ENCODE measurements at regions not wholly inside any gene's neighbourhood (a gene's known extent, or its start where the extent isn't known, plus 50 kb on each side); places are given as distances from the start of the nearest gene placed in this dataset.
"Not testable (repeated sequence)": the region's sequence is repeated elsewhere in the genome, so short reads cannot be mapped to it uniquely, and the experiment has no call there.

DNA sequence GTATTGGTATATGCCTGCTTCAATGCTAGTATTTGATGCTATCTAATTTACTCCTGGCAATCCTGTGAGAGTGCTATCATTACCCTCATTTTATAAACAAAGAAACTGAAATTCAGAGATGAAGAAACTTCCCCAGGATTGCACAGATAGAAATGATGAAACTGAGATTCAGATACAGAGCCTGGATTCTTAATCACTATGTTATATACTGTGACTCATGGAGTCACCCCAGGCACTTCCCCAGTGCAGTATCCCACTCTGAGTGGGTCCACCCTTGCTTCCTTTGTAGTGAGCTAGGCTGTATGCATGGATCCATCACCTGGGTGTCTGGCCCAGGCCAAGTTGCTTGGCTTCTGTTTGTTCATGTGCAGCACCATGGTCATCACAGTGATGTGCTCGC lies 133.9 kb downstream of the TRIM43 start:
- not testable (repeated sequence) for ATAC-seq, DNase-seq

DNA sequence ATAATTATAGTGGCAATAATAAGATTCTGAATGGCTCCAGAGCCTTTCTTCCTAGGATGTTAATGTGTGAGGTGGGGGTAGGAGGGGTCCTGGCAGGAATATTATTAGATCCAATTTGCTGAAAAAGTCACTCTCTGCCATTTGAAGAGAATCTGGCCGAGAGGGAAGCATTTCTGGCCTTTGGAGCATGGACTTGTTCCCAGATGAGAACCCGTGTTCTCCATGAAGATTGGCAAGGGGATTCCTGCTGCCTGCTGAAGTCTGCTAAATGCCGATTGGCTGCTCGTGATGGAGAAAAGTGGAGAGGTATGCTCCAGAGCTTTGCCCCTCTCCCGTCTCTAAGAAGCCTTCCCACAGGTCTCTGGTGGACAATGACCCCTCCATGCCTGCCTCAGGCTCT lies 135.6 kb downstream of the TRIM43 start:
- not testable (repeated sequence) for DNase-seq, ATAC-seq

DNA sequence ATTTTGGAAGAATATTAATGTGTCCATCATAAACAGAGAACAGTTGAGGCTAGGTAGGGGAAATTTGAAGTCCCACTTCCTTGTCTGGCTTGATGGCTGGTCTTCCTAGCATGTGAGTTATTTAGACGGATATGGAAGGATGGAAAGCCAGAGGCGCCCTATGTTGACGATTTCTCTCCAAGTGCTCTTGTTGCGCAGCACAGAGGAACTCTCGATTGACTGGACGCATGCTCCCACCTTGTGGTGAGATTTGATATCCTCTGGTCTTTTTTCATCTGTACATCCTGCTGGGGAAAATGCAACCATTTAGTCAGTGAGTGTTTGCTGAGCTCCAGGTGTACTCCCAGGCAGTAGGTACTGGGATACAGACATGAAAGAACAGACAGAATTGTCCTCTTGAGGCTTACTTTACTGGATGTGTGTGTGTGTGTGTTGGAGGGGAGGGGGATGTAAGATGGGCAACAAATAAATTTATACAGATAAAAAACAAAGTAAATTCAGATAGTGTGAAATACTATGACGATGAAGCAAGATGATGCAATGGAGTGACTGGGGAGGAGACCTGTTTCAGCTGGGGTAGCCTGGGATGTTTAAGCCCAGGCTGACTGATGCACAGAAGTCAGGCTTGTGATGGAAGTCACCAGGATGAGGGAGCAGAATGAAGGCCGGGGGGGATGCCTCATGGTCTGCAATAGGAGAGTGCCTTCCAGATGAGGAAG lies 137.2 kb downstream of the TRIM43 start:
- ATAC-seq = no peak
- peak; percentile 11 for DNase-seq

DNA sequence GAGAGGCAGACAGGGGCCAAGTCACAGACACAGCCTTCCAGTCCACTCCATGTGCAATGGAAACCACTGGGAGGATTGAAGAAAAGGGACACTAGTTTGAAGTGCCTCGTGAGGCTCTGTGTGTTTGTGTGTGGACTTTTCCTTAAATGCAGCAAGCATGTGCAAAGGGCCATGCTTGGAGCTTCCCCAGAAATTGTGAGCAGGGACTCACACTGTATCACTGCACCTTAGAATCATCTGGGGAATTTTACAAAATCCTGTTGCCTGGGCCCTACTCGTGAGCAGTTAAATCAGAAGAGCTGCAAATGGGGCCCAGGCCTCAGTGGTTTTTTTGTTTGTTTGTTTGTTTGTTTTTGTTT lies 137.8 kb downstream of the TRIM43 start:
- ATAC-seq = no peak
- DNase-seq = no peak

DNA sequence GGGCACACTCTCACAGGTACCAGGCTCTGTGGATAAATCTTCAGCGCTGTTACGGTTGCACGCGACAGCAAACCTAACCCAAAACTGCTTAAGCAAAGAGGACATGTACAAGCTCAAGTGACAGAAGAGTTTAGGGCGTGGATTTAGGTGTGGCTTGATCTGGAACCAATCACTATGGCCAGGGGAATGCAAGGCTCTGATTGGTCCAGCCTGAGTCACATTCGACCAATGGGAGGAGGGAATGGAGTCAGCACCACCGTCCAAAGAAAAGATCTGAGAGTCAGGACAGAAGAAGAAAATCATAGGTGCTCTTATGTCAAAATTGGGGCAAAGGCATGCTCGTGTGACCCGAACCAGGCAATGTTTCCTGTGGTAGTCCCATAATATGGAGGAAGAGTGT lies 139.0 kb downstream of the TRIM43 start:
- ATAC-seq (no peak), DNase-seq (no peak)

DNA sequence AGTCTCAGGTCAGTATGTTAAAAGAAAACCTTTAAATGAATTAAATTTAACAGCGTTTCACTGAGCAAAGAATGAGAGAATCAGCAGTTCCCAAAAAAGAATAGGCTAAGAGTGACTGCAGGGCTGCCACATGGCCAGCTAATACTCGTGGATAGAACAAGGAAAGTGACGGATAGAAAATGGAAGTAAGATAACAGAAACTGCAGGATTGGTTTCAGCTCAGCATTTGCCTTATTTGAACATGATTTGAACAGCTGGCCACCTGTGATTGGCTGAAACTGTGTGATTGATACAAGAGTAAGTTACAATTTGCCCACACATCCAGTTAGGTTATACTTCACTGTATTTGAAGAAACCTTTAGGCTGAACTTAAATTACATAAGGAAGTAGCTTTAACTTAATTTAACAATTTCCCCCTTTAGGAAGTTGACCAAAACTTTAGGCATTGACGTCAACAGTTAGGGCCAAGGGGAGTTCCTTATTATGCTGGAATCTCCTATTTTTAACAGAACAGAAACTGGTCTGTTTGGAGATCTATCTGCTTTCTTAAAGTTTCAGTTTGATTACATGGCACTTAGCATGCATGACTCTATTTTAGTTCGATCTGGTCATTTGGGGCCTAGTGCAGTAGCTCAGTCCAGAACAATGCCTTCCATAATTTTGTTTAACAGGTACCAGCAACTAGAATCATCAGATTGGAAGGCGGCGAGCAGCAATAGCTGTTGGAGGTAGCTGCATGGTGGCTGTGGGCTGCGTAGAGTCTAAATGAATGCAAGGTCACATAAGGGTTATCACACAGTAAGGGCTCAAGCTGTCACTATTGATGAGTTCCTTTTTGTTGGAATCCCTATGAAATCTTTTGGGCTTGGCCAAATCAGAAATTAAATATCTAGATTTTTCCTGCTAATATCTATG lies 143.4 kb downstream of the TRIM43 start:
- DNase-seq (no peak), ATAC-seq (no peak)

DNA sequence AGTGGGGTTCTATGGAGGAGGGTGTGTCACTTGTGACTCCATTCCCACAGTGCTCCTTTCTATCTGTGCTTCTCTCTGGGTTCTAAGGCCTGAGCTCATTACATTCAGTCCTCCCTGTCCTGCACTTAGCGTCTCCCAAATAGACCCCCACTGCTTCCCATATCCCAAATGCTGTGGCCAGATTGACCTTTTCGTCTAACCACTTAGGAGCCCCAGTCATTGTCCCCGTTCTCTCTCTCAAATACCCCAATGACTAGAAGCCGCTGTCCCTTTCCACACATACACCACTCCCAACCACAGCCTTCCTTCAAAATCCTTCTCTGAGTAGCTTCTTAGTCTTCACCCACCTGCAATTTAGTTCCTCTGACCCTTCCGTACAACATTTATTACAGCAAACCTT lies 146.5 kb downstream of the TRIM43 start:
- ATAC-seq (no peak), DNase-seq (no peak)

DNA sequence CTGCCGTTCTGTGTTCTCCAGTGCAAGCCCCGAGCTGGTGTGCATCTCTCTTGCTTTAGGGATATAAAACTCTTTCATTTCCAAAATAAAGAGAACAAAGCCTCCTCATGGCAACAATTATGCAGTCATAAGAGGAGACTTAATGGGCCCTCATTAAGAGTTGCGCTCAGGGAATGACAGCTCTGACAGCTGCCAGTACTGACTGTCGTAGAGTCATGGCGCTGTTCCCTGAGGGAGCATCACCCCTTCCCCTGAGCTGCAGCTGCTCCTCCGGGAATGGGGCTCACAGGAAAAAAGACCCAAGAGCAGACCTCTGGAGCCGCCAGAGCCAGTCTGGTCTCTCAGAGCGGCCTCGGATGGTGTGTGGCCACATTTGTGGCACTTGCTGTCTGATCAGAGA lies 160.3 kb downstream of the TRIM43 start:
- ATAC-seq, DNase-seq: not testable (repeated sequence)

DNA sequence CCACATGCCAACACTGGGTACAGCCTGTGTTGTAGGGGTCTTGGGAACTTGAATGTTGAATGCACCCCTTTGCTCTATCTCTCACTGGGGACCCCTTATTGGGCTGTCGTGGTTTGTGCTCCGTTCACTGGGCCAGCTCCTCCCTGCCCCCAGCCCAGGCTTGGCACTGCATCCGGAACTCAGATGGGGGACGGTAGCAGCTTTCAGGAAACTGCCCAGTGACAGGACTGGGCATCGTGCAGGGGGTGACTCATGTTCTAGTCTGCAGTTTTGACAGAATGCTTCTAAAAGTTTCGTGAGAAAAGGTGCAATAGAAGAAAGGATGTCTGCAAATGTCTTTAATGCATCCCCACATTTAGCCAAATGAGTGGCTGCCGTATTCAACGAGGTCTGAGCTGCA lies 162.0 kb downstream of the TRIM43 start:
- DNase-seq, ATAC-seq: not testable (repeated sequence)

DNA sequence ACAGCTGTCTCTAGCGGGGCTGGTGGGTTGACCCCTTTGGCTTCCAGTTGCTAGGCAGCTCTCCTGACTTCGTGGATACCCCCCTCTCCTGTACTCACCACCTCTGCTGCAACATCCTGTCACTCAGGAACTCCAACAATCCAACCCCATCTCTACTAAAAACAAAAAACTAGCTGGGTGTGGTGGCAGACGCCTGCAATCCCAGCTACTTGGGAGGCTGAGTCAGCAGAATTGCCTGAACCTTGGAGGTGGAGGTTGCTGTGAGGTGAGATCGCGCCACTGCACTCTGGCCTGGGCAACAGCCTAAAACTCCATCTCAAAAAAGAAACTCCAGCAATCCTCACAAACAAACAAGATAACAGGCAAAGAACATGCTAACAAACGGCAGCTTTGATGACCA lies 162.4 kb downstream of the TRIM43 start:
- not testable (repeated sequence) for ATAC-seq, DNase-seq

DNA sequence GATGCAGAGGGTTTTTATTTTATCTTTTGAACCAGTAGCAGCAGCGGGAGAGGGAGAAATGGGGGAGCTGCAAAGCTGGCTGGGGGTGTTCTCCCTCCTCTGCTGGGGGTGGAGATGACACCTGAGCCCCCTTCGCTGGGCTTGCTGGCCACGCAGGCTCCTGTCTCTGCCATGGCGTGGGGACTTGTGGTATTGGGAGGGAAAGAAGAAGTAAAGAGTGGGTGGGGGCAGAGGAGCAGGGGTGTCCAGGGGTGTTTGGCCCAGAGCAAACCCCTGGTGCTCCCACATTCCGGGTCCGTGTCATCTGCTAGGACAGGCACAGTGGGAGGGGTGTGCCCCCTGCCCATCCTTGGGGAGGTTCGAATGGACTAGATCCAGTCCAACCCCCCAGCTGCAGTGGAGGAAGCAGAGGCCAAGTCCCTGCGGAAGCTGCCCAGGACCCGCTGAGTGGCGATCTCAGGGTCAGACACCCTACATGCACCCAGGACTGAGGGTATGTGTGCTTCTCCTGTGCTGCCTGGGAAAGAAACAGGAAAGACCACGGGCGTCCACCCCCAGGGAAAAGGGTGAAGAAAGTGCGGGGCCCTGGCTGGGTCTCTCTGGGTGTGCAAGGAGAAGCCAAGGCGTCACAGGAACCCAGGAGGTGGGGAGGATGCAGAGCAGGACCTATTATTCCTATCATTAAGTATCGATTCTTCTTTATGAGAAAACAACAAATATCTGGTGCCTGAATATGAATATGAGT lies 163.2 kb downstream of the TRIM43 start:
- not testable (repeated sequence) for DNase-seq, ATAC-seq

DNA sequence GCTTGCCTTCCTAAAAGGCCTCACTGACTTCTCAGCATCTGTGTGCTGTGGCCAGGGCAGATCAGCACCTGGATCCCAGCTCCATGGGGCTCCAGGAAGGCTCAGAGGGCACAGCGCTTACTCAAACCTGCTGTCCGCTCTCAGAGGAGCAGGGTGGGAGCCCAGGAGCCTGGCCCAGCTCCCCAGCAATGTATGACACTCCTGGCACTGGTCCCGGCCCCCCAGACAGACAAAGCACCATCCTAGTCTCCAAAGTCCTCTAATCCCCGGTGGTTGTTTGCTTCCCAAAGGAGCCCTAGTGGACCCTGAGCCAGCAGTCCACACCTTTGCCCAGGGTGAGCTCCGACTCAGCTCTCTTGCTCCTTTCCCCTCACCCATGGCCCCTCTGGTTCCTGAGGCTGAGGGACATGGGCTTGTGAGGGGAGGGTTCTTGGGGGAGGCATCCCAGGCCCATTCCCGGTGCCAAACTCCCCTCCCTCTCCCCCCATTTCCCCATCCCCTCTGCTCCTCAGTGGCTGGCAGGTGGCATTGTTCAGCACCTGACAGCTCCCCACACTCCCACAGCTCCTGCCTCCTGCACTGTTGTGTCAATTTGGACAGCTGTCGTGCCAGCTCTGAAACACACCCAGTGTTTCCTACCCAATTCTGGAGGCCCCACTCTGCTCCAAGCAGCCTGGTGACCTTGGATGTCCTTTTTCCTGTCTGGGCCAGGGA lies 164.3 kb downstream of the TRIM43 start:
- DNase-seq, ATAC-seq: not testable (repeated sequence)

DNA sequence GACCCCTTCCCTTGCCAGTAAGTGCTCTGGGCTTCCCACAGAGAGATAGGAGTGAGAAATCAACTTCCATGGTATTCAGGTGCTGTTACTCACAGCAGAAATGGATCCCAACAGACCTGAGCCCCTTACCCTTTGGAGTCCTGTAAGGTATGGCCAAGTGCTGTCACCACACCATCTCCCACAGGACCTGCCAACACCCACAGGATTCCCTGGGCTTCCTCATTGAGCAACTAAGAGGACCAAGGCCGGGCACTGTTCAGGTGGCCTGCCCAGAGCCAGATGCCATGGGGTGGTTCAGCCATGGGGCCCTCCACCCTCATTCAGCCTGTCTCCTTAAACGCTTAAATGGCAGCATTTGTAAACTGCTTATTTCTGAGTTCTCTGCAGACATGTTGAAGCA lies 166.2 kb downstream of the TRIM43 start:
- ATAC-seq (no peak), DNase-seq (no peak)

DNA sequence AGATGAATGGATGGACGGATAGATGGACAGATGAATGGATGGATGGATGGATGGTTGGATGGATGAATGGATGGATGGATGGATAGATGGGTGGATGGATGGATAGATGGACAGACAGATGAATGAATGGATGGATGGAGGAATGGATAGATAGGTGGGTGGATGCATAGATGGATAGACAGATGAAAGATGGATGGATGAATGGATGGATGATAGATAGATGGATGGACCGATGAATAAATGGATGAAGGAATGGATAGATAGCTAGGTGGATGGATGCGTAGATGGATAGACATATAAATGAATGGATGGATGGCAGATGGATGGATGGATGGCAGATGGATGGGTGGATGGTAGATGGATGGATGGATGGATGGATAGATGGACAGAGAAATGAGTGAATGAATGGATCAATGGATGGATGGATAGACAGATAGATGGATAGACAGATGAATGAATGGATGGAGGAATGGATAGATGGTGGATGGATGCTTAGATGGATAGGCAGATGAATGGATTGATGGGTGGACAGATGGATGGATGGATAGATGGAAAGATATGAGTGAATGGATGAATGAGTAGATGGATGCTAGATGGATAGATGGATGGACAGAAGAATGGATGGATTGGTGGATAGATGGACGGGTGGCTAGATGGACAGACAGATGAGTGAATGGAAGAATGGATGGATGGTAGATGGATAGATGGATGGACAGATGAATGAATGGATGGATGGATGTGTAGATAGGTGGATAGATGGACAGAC lies 167.9 kb downstream of the TRIM43 start:
- ATAC-seq = no peak
- no peak for DNase-seq

DNA sequence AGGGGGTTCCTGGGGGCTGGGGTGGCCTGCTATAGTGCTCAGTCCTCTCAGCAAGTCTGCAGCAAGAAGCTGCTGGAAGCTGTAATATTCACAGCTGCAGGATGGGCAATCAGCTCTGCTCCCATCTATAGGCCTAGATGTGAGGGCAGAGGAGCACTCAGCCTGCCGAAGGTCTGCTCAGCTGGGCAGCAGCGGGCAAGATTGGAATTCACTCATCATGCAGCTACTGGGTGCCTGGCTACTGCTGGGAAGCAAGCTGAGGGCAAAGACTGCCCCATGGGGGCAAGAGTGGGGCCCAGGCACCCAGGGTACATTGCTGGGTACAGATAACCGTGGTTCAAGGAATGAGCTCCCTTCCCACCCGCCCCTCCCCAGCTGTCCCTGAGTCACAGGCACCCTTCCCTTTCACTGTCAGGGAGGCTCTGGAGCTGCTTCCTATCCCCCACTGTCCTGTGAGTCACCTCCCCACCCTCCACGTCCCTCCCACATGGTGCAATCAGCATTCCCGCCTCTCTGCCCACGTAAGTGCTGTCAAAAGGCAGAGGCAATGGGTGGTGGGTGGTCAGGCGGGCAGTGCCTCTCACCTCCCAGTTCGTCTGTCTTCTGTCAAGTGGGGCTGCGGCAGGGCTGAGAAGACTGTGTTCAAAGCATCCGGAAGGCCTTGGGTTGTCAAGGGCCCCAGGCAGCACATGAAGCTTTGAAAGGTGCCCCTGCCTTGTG lies 169.2 kb downstream of the TRIM43 start:
- DNase-seq (no peak), ATAC-seq (no peak)

DNA sequence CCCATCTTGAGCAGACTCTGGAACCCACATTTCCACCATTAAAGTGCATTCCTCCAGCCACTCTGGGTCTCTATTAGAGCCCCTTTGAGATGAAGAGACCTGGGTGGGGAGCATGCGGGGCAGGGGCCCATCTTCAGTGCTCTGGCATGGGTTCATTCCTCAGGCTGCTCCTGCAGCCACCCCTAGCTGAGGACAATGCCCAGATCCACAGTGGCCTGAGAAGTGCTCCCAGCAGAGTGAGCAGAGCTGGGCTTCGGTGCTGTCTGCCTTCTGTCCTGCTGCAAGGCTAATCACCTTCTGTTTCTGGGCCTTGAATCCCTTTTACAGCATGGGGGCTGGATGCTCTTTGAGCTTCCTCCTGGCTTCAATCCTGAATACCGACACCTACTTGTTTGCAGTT lies 169.8 kb downstream of the TRIM43 start:
- ATAC-seq (no peak), DNase-seq (no peak)

DNA sequence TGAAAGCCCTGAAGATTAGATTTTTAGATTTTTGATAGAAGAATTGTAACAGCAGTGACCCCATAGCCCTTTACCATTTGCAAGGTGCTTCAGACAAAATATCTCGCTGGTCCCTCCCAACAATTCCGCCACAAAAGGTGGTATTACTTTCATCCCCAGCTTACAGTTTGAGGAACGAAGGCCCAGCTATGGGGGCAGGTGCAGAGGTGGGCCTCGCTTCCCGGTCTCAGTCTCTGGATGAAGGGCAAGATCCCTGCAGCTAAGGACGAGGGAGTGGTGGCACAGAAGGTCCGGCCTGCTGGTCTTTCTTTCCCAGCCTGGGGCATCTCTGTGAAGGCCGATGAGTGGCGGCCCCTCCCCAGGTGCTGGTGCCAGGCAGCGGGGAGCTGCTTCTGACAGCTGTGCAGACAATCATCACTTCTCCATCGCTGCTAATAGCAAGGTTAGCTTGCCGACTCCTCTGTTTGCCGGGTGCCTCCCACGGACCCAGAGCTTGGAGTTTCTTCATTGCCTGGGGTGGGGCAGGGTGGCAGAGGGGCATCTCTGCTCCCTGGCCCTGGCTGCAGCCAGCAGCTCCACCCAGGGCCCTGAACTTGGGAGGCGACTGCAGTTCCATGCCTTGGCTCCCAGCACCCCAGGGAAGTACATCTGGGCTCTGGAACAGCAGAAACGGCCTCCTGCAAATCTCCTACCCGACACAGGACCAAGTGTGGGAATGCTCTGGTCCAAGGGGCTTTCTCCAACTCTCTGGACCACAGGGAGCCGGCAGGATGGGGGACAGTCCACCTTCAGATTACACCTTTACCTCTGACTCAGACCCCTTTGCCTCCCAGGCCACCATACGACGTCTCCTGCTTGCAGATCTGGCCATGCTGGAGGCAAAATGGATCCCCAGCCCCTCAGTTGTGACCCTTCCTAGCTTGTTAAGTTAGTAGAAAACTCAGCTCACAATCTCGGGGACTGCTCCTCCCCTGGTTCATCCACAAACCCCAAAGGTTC lies 170.5 kb downstream of the TRIM43 start:
- ATAC-seq, DNase-seq: not testable (repeated sequence)

DNA sequence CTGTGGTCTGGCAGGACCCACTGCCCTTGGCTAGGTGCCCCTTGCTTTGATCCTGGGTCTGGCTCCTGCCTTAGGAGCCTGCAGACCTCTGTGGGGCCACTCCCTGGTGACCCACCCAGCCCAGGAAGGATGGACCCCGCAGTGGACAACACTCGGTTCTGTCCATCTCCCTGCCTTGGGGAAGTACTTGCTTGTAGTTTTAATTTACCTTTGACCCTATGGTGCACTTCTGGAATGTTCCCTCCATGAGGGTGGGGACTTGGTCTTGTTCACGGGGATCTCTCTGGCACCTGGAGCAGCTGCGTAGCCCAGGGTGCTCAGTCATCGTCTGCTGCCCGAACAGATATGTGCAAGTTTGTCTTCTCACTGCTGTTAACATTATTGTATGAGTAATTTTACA lies 171.3 kb downstream of the TRIM43 start:
- not testable (repeated sequence) for DNase-seq, ATAC-seq

DNA sequence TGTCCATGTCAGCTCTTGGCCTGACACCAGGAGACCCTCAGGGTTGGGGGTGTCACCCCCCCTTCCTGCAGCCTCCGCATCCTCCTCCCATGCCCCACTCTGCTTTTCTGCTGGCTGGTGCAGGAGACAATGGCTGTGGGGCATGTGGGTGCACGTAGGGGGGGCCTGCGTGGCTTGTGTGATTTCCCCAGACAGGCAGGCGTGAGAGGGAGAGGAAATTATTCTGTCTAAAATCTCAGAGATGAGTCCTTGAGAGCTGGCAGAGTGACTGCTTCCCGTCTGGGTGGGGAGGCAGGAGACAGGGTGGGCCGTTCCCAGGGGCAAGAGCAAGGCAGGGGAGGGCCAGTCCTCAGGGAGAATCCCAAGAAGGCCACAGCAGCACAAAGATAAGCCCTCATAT lies 173.2 kb downstream of the TRIM43 start:
- DNase-seq, ATAC-seq: not testable (repeated sequence)
